ENCODE measurements at regions not wholly inside any gene's neighbourhood (a gene's known extent, or its start where the extent isn't known, plus 50 kb on each side); places are given as distances from the start of the nearest gene placed in this dataset.

DNA sequence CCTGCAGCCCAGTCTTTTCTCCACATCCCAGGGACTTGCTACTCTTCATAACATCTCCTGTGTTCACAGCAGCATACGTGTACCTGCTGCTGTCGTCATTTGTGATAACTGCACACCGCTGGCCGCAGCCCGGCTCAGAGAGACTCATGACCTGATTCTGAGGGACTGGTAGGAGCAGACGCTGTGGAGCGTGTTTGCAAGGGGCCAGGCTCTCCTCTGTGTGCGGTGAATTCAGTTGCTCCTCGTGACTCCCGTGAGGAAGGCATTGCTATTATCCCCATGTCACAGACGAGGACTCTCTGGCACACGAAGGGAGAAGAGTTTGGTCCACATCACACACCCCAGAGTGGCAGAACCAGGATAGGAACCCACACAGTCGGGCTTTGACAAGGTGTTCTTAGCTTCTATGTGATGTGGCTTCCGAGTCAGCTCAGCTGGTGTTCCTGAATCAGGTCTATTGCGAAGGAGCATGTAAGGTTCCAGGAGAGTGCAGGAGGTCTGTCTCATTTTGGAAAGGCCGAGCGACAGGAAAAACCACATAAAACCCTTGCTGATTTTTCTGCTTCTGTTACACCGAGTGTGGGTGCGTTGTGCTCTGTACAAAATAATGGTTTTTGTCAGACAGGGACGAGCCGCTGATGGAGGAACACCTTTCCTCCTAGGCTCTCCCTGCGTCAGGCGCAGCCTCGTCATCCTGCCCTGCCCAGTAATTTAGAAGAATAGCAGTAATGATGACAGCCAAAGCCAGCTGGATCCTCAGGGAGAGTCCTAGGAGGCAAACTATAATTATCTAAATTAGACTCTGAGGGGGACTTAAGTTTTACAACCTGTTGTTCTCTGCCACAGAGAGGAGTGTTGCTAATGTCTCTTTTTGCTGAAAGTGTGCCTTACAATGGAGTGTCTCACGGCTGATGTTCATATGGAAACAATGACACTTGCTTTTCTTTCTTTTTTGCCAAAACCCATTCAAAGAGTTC, 157.5 kb upstream of the RGMA start:
- Histone ChIP-seq H3K4me1 (ENCODE audit: control insufficient read depth in 1 of 2, insufficient read depth in 2 of 2, low read depth in 1 of 2, low read length in 1 of 2) (peaks cover 0 to 2% of the 10 kb centered on the region in 2 experiments; a peak in 1 of 4 replicates), H3K79me2 (ENCODE audit: insufficient read depth) (no peaks in the 10 kb centered on the region), H3K36me3 (replicated peaks in 1 of 2; ENCODE audit: control insufficient read depth in 1 of 2, insufficient read depth in 2 of 2, low read length in 1 of 2) (no peaks in the 10 kb centered on the region), H3K4me3 (ENCODE audit: low read depth in 2 of 2, low read length in 1 of 2) (no peak overlapping the region), H3K9me2 (no peaks in the 10 kb centered on the region), H3K4me2 (no peak overlapping the region), H3K27me3 (ENCODE audit: insufficient read depth) (no peaks in the 10 kb centered on the region), H4K20me1 (ENCODE audit: insufficient read depth) (no peaks in the 10 kb centered on the region), H3F3A (replicated peaks; ENCODE audit: insufficient read depth) (no peaks in the 10 kb centered on the region), H3K9me3 (no peaks in the 10 kb centered on the region), H3K9ac (no peak overlapping the region), H2AFZ (ENCODE audit: low read depth) (no peak overlapping the region), H3K27ac (ENCODE audit: low read depth in 2 of 2, low read length in 1 of 2) (no peak overlapping the region)
- CTCF ChIA-PET = no interaction called here
- DNase-seq = no peak
- WGBS (ENCODE audit: low lambda C conversion rate) = 47% methylated on average over 20 of the region's 25 CpGs
- POLR2A ChIA-PET = no interaction called here
- TF ChIP-seq GATA2 (CRISPR knock-in tag; IDR thresholded peaks at IDR 0.05) (no peak), EP300 (IDR thresholded peaks at IDR 0.05; ENCODE audit: borderline replicate concordance in 1 of 2, low read depth in 1 of 2, low read length in 1 of 2) (no peak), MEF2A (IDR thresholded peaks at IDR 0.05; ENCODE audit: borderline replicate concordance, low read depth) (no peak), FOXJ3 (CRISPR knock-in tag; IDR thresholded peaks at IDR 0.05) (no peak), NRF1 (IDR thresholded peaks at IDR 0.05; ENCODE audit: low read depth, low read length) (no peak), EZH2phosphoT487 (IDR thresholded peaks at IDR 0.05; ENCODE audit: borderline replicate concordance, low read depth) (no peak)
- TF ChIP-seq, protein P1, sequence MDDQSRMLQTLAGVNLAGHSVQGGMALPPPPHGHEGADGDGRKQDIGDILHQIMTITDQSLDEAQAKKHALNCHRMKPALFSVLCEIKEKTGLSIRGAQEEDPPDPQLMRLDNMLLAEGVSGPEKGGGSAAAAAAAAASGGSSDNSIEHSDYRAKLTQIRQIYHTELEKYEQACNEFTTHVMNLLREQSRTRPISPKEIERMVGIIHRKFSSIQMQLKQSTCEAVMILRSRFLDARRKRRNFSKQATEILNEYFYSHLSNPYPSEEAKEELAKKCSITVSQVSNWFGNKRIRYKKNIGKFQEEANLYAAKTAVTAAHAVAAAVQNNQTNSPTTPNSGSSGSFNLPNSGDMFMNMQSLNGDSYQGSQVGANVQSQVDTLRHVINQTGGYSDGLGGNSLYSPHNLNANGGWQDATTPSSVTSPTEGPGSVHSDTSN (IDR thresholded peaks at IDR 0.05) = no peak

DNA sequence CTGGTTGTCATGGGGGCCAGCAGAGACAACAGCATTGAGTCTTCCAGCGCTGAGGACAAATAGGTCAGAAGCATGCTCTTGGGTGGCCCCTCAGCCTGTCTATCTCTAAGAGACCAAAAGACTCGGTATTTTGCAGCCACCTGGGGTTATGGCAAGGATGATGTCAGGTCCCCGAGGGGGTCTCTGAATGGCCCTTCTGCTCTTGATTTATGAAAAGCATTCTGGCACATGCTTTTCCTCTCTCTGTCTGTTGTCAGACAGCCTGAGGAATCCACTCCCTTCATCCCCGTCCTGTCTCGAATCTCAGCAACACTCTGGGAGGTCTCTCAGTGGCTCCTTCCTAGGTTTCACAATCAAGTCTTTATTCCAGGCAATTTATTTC, 156.6 kb upstream of the RGMA start:
- no peak overlapping the region for H2AFZ ChIP-seq (ENCODE audit: low read depth)
- H3K36me3 ChIP-seq (replicated peaks in 1 of 2; ENCODE audit: control insufficient read depth in 1 of 2, insufficient read depth in 2 of 2, low read length in 1 of 2) = no peaks in the 10 kb centered on the region
- no peaks in the 10 kb centered on the region for H4K20me1 ChIP-seq (ENCODE audit: insufficient read depth)
- no peak for DNase-seq
- no peak overlapping the region for H3K27ac ChIP-seq (ENCODE audit: low read depth in 2 of 2, low read length in 1 of 2)
- no peak overlapping the region for H3K4me2 ChIP-seq
- TF ChIP-seq, protein P2, sequence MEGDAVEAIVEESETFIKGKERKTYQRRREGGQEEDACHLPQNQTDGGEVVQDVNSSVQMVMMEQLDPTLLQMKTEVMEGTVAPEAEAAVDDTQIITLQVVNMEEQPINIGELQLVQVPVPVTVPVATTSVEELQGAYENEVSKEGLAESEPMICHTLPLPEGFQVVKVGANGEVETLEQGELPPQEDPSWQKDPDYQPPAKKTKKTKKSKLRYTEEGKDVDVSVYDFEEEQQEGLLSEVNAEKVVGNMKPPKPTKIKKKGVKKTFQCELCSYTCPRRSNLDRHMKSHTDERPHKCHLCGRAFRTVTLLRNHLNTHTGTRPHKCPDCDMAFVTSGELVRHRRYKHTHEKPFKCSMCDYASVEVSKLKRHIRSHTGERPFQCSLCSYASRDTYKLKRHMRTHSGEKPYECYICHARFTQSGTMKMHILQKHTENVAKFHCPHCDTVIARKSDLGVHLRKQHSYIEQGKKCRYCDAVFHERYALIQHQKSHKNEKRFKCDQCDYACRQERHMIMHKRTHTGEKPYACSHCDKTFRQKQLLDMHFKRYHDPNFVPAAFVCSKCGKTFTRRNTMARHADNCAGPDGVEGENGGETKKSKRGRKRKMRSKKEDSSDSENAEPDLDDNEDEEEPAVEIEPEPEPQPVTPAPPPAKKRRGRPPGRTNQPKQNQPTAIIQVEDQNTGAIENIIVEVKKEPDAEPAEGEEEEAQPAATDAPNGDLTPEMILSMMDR (IDR thresholded peaks at IDR 0.05) = no peak
- TF ChIP-seq TEAD4 (IDR thresholded peaks at IDR 0.05; ENCODE audit: borderline replicate concordance, insufficient read depth) = no peak
- no peak for TF ChIP-seq TAF1 (IDR thresholded peaks at IDR 0.05; ENCODE audit: borderline replicate concordance, low read depth, low read length)
- TF ChIP-seq, protein P3, sequence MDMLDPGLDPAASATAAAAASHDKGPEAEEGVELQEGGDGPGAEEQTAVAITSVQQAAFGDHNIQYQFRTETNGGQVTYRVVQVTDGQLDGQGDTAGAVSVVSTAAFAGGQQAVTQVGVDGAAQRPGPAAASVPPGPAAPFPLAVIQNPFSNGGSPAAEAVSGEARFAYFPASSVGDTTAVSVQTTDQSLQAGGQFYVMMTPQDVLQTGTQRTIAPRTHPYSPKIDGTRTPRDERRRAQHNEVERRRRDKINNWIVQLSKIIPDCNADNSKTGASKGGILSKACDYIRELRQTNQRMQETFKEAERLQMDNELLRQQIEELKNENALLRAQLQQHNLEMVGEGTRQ (IDR thresholded peaks at IDR 0.05; ENCODE audit: borderline replicate concordance, low read depth, low read length) = no peak
- TF ChIP-seq, protein P4, sequence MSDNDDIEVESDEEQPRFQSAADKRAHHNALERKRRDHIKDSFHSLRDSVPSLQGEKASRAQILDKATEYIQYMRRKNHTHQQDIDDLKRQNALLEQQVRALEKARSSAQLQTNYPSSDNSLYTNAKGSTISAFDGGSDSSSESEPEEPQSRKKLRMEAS (IDR thresholded peaks at IDR 0.05; ENCODE audit: low read depth) = no peak
- H3K27me3 ChIP-seq (ENCODE audit: insufficient read depth) = no peaks in the 10 kb centered on the region
- CTCF ChIA-PET = no interaction called here
- no peaks in the 10 kb centered on the region for H3K9me2 ChIP-seq
- H3K9ac ChIP-seq = no peak overlapping the region
- no peaks in the 10 kb centered on the region for H3K79me2 ChIP-seq (ENCODE audit: insufficient read depth)
- H3K4me1 ChIP-seq (ENCODE audit: control insufficient read depth in 1 of 2, insufficient read depth in 2 of 2, low read depth in 1 of 2, low read length in 1 of 2) = peaks cover 0 to 2% of the 10 kb centered on the region in 2 experiments; a peak in 1 of 4 replicates
- H3K9me3 ChIP-seq = no peaks in the 10 kb centered on the region
- 15% methylated on average over 5 of the region's 5 CpGs for WGBS (ENCODE audit: low lambda C conversion rate)
- no peaks in the 10 kb centered on the region for H3F3A ChIP-seq (replicated peaks; ENCODE audit: insufficient read depth)
- POLR2A ChIA-PET = no interaction called here
- H3K4me3 ChIP-seq (ENCODE audit: low read depth in 2 of 2, low read length in 1 of 2) = no peak overlapping the region

Measured in SK-N-SH (cell line).